Prostate gland (tissue), 2 donors: ENCODE measurements at regions not wholly inside any gene's neighbourhood (a gene's known extent, or its start where the extent isn't known, plus 50 kb on each side); places are given as distances from the start of the nearest gene placed in this dataset.
"Not testable (repeated sequence)": the region's sequence is repeated elsewhere in the genome, so short reads cannot be mapped to it uniquely, and the experiment has no call there.

Experiments
- CTCF ChIP-seq, 4 experiments: fragments of 200-600 bp in 2 of 4; fragments of 450-650 bp in 2 of 4; sonication (generic) in 2 of 4; IDR thresholded peaks; 1 replicate in 3 of 4; 2 replicates in 1 of 4; pipeline ENCODE4 v1.5.1; 2016 to 2019; ENCODE audit warnings: antibody characterized with exemption in 4 of 4, mild to moderate bottlenecking in 2 of 4, moderate library complexity in 2 of 4
- POLR2A ChIP-seq: fragments of 450-650 bp; IDR thresholded peaks from one replicate; pipeline ENCODE4 v1.6.1; 2016; ENCODE audit warnings: antibody characterized with exemption, mild to moderate bottlenecking
- POLR2AphosphoS5 ChIP-seq: sonication (generic); formaldehyde crosslinking; IDR thresholded peaks from one replicate; pipeline ENCODE4 v1.6.1; 2017; ENCODE audit warnings: antibody characterized with exemption

- not testable (repeated sequence) for TF ChIP-seq CTCF (IDR thresholded peaks at IDR 0.05); POLR2A; POLR2AphosphoS5
Observed at GRCh38 chr5:60530144-60530848, 169.7 kb downstream of the DEPDC1B start.
